ENCODE measurements at regions not wholly inside any gene's neighbourhood (a gene's known extent, or its start where the extent isn't known, plus 50 kb on each side); places are given as distances from the start of the nearest gene placed in this dataset.
A peak's percentile ranks its signal among the peaks of the same experiment; 100 is the strongest.

- TF ChIP-seq CTCF (IDR thresholded peaks at IDR 0.05) = no peak
- peaks cover 9% of the 10 kb centered on the region for H3K4me1 ChIP-seq
- H3K27ac ChIP-seq = no peak overlapping the region
- H3K9ac ChIP-seq = no peak overlapping the region
- no peaks in the 10 kb centered on the region for H3K79me2 ChIP-seq
- no peak overlapping the region for H3K4me3 ChIP-seq (ENCODE audit: low read depth, low read length)
- H3K36me3 ChIP-seq (ENCODE audit: control insufficient read depth, insufficient read depth, low read length) = no peaks in the 10 kb centered on the region
- H3K9me3 ChIP-seq (ENCODE audit: control insufficient read depth, low read length) = no peaks in the 10 kb centered on the region
- H2AFZ ChIP-seq = no peak overlapping the region
- H3K27me3 ChIP-seq (ENCODE audit: control insufficient read depth, insufficient read depth, low read length) = no peaks in the 10 kb centered on the region
- no peak overlapping the region for H3K4me2 ChIP-seq (ENCODE audit: low read length)
These were observed 51.5 kb upstream of the ARID1B start for GRCh38 chr6:156725712-156726111.

GRCh38 chr6:156720691-156721685 lies 56.2 kb upstream of the ARID1B start:
- Histone ChIP-seq H3K79me2 (no peaks in the 10 kb centered on the region), H3K27me3 (ENCODE audit: control insufficient read depth, insufficient read depth, low read length) (no peaks in the 10 kb centered on the region), H3K36me3 (ENCODE audit: control insufficient read depth, insufficient read depth, low read length) (no peaks in the 10 kb centered on the region), H3K4me2 (ENCODE audit: low read length) (peak overlapping the region; percentile 89), H3K9ac (no peak overlapping the region), H3K4me3 (ENCODE audit: low read depth, low read length) (peak overlapping the region; percentile 53), H3K27ac (peak overlapping the region; percentile 83), H3K4me1 (peaks cover 21% of the 10 kb centered on the region), H2AFZ (peak overlapping the region; percentile 92), H3K9me3 (ENCODE audit: control insufficient read depth, low read length) (no peaks in the 10 kb centered on the region)
- TF ChIP-seq CTCF (IDR thresholded peaks at IDR 0.05) = no peak

- no peak for TF ChIP-seq CTCF (IDR thresholded peaks at IDR 0.05)
- Histone ChIP-seq H3K9me3 (ENCODE audit: control insufficient read depth, low read length) (no peaks in the 10 kb centered on the region), H2AFZ (peak overlapping the region; percentile 92), H3K4me3 (ENCODE audit: low read depth, low read length) (peak overlapping the region; percentile 53), H3K9ac (no peak overlapping the region), H3K27ac (peak overlapping the region; percentile 83), H3K27me3 (ENCODE audit: control insufficient read depth, insufficient read depth, low read length) (no peaks in the 10 kb centered on the region), H3K36me3 (ENCODE audit: control insufficient read depth, insufficient read depth, low read length) (no peaks in the 10 kb centered on the region), H3K4me1 (peaks cover 21% of the 10 kb centered on the region), H3K4me2 (ENCODE audit: low read length) (peak overlapping the region; percentile 89), H3K79me2 (no peaks in the 10 kb centered on the region)
These were observed 57.2 kb upstream of the ARID1B start for GRCh38 chr6:156719720-156720563.

- H3K4me1 ChIP-seq = peaks cover 21% of the 10 kb centered on the region
- no peaks in the 10 kb centered on the region for H3K27me3 ChIP-seq (ENCODE audit: control insufficient read depth, insufficient read depth, low read length)
- no peaks in the 10 kb centered on the region for H3K36me3 ChIP-seq (ENCODE audit: control insufficient read depth, insufficient read depth, low read length)
- H3K9me3 ChIP-seq (ENCODE audit: control insufficient read depth, low read length) = no peaks in the 10 kb centered on the region
- H3K9ac ChIP-seq = no peak overlapping the region
- H3K27ac ChIP-seq = peak overlapping the region; percentile 83
- peak overlapping the region; percentile 92 for H2AFZ ChIP-seq
- H3K4me2 ChIP-seq (ENCODE audit: low read length) = peak overlapping the region; percentile 89
- H3K4me3 ChIP-seq (ENCODE audit: low read depth, low read length) = peak overlapping the region; percentile 53
- no peaks in the 10 kb centered on the region for H3K79me2 ChIP-seq
- TF ChIP-seq CTCF (IDR thresholded peaks at IDR 0.05) = no peak
These were observed 57.8 kb upstream of the ARID1B start for GRCh38 chr6:156719395-156719719.
